ENCODE measurements at regions not wholly inside any gene's neighbourhood (a gene's known extent, or its start where the extent isn't known, plus 50 kb on each side); places are given as distances from the start of the nearest gene placed in this dataset.

DNA sequence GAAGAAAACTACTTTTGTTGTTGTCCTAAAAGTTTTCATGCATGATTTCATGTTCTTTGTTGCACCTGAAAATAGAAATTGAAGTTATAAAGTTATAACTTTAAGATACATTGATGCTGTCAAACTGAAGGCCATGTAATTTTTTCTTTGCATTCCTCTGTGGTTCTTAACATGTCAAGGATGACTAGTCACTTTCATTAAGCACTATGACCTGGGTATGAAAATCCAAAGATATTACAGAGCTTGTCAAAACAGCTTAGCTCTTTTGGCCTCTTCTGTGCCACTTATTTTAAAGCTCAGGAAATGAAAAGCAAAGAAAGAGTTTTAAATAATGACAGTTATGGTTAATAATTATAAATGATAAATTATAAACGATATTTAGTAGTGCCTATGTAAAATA, 241.6 kb upstream of the CACNA2D1 start:
- Histone ChIP-seq H3K9me2 (replicated peaks; ENCODE audit: insufficient read depth, low read length) (no peaks in the 10 kb centered on the region), H3K9ac (ENCODE audit: low read length) (no peak overlapping the region), H3K27me3 (replicated peaks; ENCODE audit: insufficient read depth, low read length) (no peaks in the 10 kb centered on the region), H2AFZ (ENCODE audit: low read length) (no peak overlapping the region), H3K79me2 (ENCODE audit: low read length) (no peaks in the 10 kb centered on the region), H3K4me3 (ENCODE audit: low read length) (no peak overlapping the region), H4K20me1 (ENCODE audit: insufficient read depth, low read length) (no peaks in the 10 kb centered on the region), H3K4me1 (ENCODE audit: low read length) (no peaks in the 10 kb centered on the region), H3K27ac (ENCODE audit: low read length) (no peak overlapping the region), H3F3A (ENCODE audit: insufficient read depth, low read length) (no peaks in the 10 kb centered on the region), H3K36me3 (replicated peaks; ENCODE audit: insufficient read depth, low read length) (no peaks in the 10 kb centered on the region), H3K4me2 (ENCODE audit: low read depth, low read length) (no peak overlapping the region), H3K9me3 (replicated peaks; ENCODE audit: insufficient read depth, low read length) (no peaks in the 10 kb centered on the region)
- no peak for DNase-seq
- TF ChIP-seq, protein P1, sequence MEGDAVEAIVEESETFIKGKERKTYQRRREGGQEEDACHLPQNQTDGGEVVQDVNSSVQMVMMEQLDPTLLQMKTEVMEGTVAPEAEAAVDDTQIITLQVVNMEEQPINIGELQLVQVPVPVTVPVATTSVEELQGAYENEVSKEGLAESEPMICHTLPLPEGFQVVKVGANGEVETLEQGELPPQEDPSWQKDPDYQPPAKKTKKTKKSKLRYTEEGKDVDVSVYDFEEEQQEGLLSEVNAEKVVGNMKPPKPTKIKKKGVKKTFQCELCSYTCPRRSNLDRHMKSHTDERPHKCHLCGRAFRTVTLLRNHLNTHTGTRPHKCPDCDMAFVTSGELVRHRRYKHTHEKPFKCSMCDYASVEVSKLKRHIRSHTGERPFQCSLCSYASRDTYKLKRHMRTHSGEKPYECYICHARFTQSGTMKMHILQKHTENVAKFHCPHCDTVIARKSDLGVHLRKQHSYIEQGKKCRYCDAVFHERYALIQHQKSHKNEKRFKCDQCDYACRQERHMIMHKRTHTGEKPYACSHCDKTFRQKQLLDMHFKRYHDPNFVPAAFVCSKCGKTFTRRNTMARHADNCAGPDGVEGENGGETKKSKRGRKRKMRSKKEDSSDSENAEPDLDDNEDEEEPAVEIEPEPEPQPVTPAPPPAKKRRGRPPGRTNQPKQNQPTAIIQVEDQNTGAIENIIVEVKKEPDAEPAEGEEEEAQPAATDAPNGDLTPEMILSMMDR (IDR thresholded peaks at IDR 0.05; ENCODE audit: low read length), result no peak
- TF ChIP-seq EZH2 (optimal IDR thresholded peaks at IDR 0.05; ENCODE audit: low read depth, low read length) (no peak), EZH2phosphoT487 (IDR thresholded peaks at IDR 0.05; ENCODE audit: low read length) (no peak)

DNA sequence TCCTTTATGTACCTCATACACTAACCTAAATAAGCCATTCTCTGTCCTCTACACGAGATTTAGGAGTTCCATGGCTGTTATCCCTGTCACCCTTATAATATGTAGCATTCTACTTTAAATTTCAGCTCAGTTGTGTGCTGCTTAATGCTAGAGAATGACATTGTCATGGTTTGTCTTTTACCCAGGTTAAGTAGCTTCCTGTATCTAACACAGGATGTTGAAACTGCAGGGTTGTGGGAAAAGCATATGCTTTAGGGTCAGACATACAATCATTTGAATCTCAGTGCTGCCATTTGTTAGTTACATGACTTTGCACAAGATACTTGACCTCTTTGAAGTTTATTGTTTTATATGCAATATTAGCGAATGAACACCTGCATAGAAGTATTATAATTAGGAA, 235.1 kb upstream of the CACNA2D1 start:
- Histone ChIP-seq H3K9ac (ENCODE audit: low read length) (peak overlapping the region; percentile 60), H3K4me3 (ENCODE audit: low read length) (peak overlapping the region; percentile 39), H3K36me3 (replicated peaks; ENCODE audit: insufficient read depth, low read length) (no peaks in the 10 kb centered on the region), H4K20me1 (ENCODE audit: insufficient read depth, low read length) (no peaks in the 10 kb centered on the region), H3K9me3 (replicated peaks; ENCODE audit: insufficient read depth, low read length) (no peaks in the 10 kb centered on the region), H2AFZ (ENCODE audit: low read length) (peak overlapping the region; percentile 50), H3K79me2 (ENCODE audit: low read length) (no peaks in the 10 kb centered on the region), H3K4me2 (ENCODE audit: low read depth, low read length) (peak overlapping the region; percentile 72), H3K27ac (ENCODE audit: low read length) (peak overlapping the region; percentile 94), H3K27me3 (replicated peaks; ENCODE audit: insufficient read depth, low read length) (no peaks in the 10 kb centered on the region), H3K9me2 (replicated peaks; ENCODE audit: insufficient read depth, low read length) (no peaks in the 10 kb centered on the region), H3K4me1 (ENCODE audit: low read length) (peaks cover 23% of the 10 kb centered on the region), H3F3A (ENCODE audit: insufficient read depth, low read length) (peaks cover 16% of the 10 kb centered on the region)
- DNase-seq, result peak; percentile 84
- TF ChIP-seq, protein P1 (IDR thresholded peaks at IDR 0.05; ENCODE audit: low read length), result no peak
- no peak for TF ChIP-seq EZH2phosphoT487 (IDR thresholded peaks at IDR 0.05; ENCODE audit: low read length)
- TF ChIP-seq EZH2 (optimal IDR thresholded peaks at IDR 0.05; ENCODE audit: low read depth, low read length), result no peak

DNA sequence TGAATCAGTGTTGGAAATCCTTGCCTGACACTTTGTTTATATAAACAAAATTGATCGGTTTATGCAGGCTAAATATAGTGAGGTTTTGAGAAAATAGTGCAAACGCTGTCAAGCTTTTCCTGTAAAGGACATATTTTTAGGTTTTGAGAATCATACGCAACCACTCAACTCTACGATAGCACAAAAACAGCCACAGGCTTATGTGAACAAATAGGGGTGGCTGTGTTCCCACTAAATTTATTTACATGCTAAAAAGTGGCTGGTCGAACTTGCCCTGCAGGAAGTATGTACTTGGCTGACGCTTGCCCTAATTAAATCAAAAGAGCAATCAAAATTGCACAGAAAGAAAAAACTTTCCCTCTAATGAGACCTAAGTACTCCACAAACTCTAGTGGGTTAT, 234.7 kb upstream of the CACNA2D1 start:
- no peaks in the 10 kb centered on the region for H3K9me3 ChIP-seq (replicated peaks; ENCODE audit: insufficient read depth, low read length)
- peak overlapping the region; percentile 72 for H3K4me2 ChIP-seq (ENCODE audit: low read depth, low read length)
- H2AFZ ChIP-seq (ENCODE audit: low read length), result peak overlapping the region; percentile 50
- H3K4me3 ChIP-seq (ENCODE audit: low read length), result peak overlapping the region; percentile 39
- H4K20me1 ChIP-seq (ENCODE audit: insufficient read depth, low read length), result no peaks in the 10 kb centered on the region
- TF ChIP-seq EZH2phosphoT487 (IDR thresholded peaks at IDR 0.05; ENCODE audit: low read length) (no peak), EZH2 (optimal IDR thresholded peaks at IDR 0.05; ENCODE audit: low read depth, low read length) (no peak)
- TF ChIP-seq, protein P1 (IDR thresholded peaks at IDR 0.05; ENCODE audit: low read length), result no peak
- H3K79me2 ChIP-seq (ENCODE audit: low read length), result no peaks in the 10 kb centered on the region
- H3K9ac ChIP-seq (ENCODE audit: low read length), result peak overlapping the region; percentile 60
- no peaks in the 10 kb centered on the region for H3K36me3 ChIP-seq (replicated peaks; ENCODE audit: insufficient read depth, low read length)
- peak overlapping the region; percentile 94 for H3K27ac ChIP-seq (ENCODE audit: low read length)
- H3K4me1 ChIP-seq (ENCODE audit: low read length), result peaks cover 23% of the 10 kb centered on the region
- H3F3A ChIP-seq (ENCODE audit: insufficient read depth, low read length), result peaks cover 16% of the 10 kb centered on the region
- no peaks in the 10 kb centered on the region for H3K27me3 ChIP-seq (replicated peaks; ENCODE audit: insufficient read depth, low read length)
- no peaks in the 10 kb centered on the region for H3K9me2 ChIP-seq (replicated peaks; ENCODE audit: insufficient read depth, low read length)
- DNase-seq, result peak; percentile 79

Data from MM.1S (cell line).